22Rv1 (cell line): ENCODE measurements at regions not wholly inside any gene's neighbourhood (a gene's known extent, or its start where the extent isn't known, plus 50 kb on each side); places are given as distances from the start of the nearest gene placed in this dataset.
"Not testable (repeated sequence)": the region's sequence is repeated elsewhere in the genome, so short reads cannot be mapped to it uniquely, and the experiment has no call there.

ENCODE experiments used
- CTCF ChIP-seq: fragments of 450-650 bp; IDR thresholded peaks from 2 replicates; pipeline ENCODE4 v1.5.1; 2017; ENCODE audit warnings: mild to moderate bottlenecking
- ZFX ChIP-seq: fragments of 450-650 bp; IDR thresholded peaks from 2 replicates; pipeline ENCODE4 v1.6.1; 2017; ENCODE audit warnings: antibody characterized with exemption, borderline replicate concordance

GRCh38 chr9:39566782-39567181, 211.3 kb downstream of the SPATA31A1 start:
- not testable (repeated sequence) for TF ChIP-seq CTCF, ZFX
